ENCODE measurements at regions not wholly inside any gene's neighbourhood (a gene's known extent, or its start where the extent isn't known, plus 50 kb on each side); places are given as distances from the start of the nearest gene placed in this dataset.

DNA sequence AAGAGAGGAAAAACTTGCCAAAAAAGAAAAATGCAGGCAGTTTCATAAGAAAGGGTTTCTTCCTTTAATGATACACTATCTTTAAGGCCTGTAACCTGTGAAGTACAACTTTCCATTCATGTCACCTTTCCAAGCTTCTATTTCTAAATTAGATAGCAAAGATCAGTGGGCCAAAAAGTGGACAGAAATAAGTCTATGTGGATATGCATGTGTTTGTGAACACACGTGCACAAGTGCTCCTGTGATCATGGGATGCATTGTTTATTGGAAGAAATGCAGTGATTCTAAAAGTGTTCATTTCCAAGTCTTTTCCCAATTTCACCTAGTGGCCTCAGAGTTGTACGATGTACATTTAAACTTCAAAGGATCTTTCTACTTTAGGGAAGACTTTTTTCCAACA, 230.0 kb upstream of the BLID start:
- FAIRE-seq, result no peak
- no peak for DNase-seq (ENCODE audit: insufficient read length, low spot score)
- TF ChIP-seq POLR2A (IDR thresholded peaks at IDR 0.05; ENCODE audit: low read depth, low read length), result no peak

DNA sequence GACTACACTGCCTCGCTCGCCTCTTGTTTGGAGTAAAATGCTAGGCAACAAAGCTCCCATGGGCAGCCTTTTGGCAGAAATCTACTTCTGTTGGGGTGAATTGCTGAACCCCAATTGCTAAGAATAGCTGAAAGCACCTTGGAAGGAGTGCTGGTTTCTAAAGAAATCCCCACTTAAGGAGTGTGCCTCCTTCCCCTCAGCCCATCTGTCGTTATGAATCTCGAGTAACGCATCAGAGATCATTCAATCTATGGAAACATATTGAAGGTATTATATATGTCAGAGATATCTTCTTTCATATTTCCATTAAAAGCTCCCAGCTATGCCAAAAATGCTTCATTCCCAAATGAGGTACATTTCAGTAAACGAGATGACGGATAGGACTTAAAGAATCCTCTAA, 229.6 kb upstream of the BLID start:
- no peak for DNase-seq (ENCODE audit: insufficient read length, low spot score)
- TF ChIP-seq POLR2A (IDR thresholded peaks at IDR 0.05; ENCODE audit: low read depth, low read length), result no peak
- FAIRE-seq, result no peak

DNA sequence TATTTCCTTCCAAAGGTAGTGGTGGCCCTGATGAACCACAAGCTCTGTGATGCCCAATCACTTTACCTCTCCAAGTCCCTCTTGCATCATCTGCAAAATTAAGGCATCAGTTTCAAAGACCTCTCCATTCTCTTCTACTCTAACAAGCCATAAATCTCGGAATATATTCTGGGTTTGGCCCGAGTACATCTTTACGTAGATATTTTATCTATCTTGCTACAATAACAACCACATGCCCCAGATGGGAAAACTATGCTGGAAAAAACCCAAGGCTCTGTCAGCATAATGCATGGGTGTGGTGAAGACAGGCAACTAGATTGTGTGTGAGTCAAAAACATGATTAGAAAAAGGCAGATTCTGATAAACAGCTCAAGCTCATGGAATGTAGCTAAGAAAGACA, 228.2 kb upstream of the BLID start:
- DNase-seq (ENCODE audit: insufficient read length, low spot score) (no peak), FAIRE-seq (no peak)
- TF ChIP-seq POLR2A (IDR thresholded peaks at IDR 0.05; ENCODE audit: low read depth, low read length), result no peak

DNA sequence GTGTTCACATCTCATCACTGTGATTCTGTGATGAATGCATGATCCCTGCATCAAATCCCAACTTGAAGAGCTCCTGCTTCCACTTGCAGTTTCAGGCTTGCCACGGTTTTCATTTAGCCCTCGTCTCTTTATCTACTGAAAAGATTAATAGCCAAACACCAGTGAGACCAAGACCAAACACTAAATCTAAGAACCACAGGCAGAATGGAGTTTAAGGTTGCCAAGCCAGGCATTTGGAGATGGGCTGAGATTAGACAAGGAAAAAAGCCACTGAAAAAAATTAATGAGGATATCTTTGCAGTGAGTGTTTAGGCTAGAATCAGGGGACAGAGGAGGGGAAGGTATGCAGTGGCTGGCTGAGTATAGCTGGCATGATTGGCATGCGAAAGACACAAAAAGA, 227.2 kb upstream of the BLID start:
- DNase-seq (ENCODE audit: insufficient read length, low spot score), result no peak
- TF ChIP-seq POLR2A (IDR thresholded peaks at IDR 0.05; ENCODE audit: low read depth, low read length), result no peak
- FAIRE-seq, result no peak

DNA sequence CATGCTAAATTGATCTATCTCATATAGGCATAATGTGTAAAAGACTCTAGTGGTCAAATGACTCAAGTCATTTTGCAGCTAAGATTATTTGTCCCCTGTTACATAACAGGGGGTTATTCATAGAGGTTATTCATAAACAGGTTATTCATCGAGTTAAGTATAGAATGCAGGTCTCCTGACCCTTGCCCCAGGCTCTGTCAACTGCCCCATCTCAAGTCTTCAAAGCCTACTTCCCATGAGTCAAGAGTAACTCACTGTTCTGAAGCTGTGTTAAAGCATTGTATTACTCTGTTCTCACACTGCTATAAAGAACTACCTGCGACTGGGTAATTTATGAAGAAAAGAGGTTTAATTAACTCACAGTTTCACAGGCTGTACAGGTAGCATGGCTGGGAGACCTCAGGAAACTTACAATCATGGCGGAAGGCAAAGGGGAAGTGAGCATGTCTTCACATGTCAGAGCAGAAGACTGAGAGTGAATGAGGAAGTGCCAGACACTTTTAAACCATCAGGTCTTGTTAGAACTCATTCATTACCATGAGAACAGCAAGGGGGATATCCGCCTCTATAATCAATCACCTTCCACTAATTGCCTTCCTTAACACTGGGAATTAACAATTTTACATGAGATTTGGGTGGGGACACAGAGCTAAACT, 226.2 kb upstream of the BLID start:
- DNase-seq (ENCODE audit: insufficient read length, low spot score) (no peak), FAIRE-seq (no peak)
- TF ChIP-seq POLR2A (IDR thresholded peaks at IDR 0.05; ENCODE audit: low read depth, low read length), result no peak

DNA sequence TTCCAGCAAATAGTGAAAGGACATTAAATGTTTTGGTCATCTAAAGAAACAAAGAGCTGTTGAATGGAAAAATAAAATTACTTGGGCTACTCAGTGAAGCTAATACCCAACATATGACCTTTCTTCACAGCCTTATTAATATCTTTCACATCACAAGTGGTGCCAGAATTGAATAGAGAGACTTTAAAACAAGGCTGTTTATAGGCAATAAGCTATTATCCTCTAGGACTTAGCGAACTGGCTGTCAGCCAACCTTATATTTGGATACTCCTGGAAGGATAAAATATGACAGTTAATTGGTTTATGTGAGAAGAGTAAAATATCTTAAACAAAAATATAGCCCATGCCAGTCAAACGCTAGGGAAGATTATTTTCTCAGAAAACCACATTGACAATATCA, 225.5 kb upstream of the BLID start:
- DNase-seq (ENCODE audit: insufficient read length, low spot score) (no peak), FAIRE-seq (no peak)
- no peak for TF ChIP-seq POLR2A (IDR thresholded peaks at IDR 0.05; ENCODE audit: low read depth, low read length)

DNA sequence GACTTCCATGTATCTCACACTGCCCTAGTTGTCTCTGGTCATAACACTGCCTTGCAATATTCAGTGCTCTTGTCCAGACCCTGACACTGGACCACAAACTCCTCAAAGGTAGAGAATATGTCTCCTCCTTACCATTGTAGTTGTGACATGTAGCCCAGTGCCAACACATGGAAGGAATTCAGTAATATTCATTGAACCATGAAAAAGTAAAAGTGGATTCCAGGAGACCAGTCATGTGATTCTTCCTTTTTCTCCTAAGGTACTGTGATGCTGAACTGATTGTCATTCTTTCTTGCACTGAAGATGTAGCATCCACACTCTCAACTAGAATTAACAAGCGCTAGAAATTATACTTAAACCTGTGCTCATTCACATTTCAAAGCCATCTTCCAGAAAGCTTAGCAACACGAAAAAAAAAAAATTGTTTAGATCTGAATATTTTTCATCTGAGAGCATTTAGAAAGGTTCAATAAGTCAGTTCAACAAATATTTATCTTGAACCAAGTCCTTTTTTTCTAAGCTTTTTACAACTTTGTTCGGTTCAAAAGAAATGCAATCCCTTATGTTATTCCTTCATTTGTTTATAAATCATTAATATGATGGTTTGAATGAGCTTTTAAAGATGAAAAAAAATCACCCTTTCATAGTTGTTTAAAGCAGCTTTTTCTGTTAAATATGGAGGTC, 224.7 kb upstream of the BLID start:
- no peak for DNase-seq (ENCODE audit: insufficient read length, low spot score)
- no peak for TF ChIP-seq POLR2A (IDR thresholded peaks at IDR 0.05; ENCODE audit: low read depth, low read length)
- no peak for FAIRE-seq

DNA sequence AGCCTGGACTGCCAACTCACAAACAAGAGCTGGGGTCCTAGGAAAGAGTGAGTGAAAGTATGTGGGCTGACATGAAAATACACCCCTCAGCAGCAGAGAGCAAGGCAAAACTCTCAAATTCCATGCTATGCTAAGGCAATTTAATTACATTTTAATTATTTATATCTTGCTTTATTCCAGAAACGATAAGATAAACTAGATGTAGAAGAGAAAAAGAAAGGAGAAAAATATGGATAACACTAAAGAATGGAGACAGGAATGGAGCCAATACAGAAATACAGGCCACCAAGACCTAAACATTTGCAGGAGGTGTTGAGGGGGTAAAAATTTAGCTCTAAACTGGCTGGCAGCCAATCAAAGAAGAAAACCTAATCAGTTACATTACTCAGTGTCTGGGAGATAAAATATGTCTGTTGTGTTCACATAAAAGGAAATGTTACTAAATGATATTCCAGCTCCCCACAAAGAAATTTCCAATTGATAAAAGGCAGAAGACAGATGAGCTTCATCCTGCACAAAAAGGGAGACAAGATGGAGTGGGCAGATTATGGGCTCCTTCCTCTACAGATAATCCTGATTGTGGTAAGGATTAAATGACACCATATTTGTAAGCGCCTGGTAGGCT, 223.5 kb upstream of the BLID start:
- FAIRE-seq (no peak), DNase-seq (ENCODE audit: insufficient read length, low spot score) (no peak)
- TF ChIP-seq POLR2A (IDR thresholded peaks at IDR 0.05; ENCODE audit: low read depth, low read length), result no peak

DNA sequence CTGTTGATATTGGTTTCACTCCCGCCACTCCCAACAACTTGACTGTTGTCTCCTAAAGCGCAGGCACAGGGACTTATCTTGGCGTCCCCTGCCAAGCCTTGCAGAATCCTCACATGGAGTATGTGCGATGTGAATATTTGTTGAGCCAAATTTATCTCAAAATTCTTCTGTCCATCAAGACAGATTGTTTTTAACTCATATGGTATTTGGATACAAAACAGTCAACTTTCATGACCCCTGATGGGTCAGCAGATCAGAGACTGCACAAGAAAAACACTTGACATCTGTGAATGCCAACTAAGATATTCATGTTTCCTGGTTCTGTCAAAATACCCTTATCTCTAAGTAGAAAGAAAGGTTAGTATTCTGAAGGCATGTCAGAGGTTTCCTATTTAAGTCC, 221.7 kb upstream of the BLID start:
- FAIRE-seq, result no peak
- no peak for DNase-seq (ENCODE audit: insufficient read length, low spot score)
- TF ChIP-seq POLR2A (IDR thresholded peaks at IDR 0.05; ENCODE audit: low read depth, low read length), result no peak

DNA sequence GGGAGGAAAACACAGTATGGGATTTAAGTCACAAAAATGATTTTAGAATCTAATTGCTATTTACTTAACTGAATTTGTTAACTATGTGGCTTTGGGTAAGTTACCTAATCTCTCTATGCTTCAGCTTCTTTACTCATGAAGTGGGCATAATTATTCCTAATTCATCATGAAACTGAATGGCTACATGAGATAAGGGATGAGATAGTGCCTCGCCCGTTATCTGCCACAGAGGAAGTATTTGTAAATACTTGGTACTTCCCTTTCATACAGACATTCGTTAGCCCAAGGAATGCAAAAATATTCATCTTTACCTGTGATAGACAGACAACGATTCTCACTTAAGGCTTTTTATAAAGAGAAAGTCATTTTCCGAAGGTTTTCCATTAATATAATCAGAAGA, 221.2 kb upstream of the BLID start:
- TF ChIP-seq POLR2A (IDR thresholded peaks at IDR 0.05; ENCODE audit: low read depth, low read length), result no peak
- no peak for DNase-seq (ENCODE audit: insufficient read length, low spot score)
- FAIRE-seq, result no peak

DNA sequence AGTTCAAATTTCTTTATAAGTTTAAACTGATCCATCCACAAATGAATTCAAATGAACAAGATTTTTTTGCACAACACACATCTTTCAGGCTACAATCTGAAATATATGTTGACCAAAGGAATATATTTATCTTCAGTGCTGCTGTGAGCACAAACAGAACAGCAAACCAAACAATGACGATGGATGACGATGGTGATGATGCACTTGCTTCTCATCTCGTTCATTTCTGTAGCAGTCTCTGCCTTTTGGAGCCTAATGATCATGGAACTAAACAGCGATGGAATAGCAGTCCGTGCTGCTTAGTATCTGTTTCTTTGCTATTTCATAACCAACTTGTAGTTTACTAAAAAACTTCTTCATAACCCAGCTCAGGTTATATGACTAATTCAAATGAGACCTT, 220.7 kb upstream of the BLID start:
- no peak for TF ChIP-seq POLR2A (IDR thresholded peaks at IDR 0.05; ENCODE audit: low read depth, low read length)
- FAIRE-seq (no peak), DNase-seq (ENCODE audit: insufficient read length, low spot score) (no peak)

DNA sequence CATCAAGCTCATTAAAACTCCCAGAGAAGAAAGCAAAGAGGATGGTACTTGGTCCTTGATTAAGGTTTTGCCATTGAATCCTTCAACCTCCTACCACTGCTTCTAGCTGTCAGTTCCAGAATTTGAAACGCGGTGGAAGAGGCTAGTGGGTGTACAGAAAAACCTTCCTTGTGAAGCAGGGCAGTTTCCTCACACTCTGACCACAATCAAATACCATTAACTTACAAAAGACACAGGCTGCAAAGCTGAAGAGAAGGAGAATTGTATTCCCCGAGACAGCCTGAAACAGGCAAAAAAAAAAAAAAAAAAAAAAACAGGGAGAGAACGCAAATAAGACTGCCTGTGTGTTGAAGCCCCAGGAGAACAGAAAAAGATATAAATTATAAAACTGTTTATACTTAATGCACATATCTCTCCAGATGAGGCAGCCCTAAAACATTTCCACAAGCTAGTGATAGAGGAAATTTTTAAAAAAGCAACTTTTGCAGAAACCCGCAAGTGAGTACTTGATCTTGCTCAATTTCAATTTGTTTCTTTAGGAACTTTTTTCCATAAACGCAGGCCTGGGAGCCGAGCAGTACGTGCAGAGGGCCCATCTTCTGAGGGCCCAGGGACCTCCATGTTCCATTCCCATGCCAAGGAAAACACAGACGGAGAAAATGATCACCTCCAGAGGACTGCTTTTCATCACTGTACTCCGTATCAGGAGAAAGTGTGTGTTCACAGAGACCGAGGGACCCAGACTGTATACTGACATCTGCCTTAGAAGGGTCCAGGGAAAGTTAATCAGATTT, 218.7 kb upstream of the BLID start:
- DNase-seq (ENCODE audit: insufficient read length, low spot score) (no peak), FAIRE-seq (no peak)
- no peak for TF ChIP-seq POLR2A (IDR thresholded peaks at IDR 0.05; ENCODE audit: low read depth, low read length)

DNA sequence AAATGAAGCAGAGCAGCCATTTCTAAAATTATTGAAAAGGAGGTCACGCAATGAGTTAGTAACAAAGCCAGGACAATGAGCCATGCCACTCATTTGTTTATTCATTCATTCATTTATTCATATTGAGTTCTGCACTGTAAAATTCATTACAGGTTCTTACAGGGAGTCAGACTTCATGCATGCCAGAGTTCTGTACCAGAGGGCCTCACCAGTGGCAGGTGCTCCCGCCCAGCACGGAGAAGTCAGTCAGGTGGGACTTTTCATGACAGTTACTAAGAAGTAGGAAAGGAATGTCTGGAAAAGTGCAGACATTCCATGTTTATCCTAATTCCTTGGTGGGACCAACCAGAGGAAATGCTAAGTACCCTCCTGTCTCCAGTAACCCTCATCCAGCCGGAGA, 217.5 kb upstream of the BLID start:
- no peak for TF ChIP-seq POLR2A (IDR thresholded peaks at IDR 0.05; ENCODE audit: low read depth, low read length)
- DNase-seq (ENCODE audit: insufficient read length, low spot score) (no peak), FAIRE-seq (no peak)

DNA sequence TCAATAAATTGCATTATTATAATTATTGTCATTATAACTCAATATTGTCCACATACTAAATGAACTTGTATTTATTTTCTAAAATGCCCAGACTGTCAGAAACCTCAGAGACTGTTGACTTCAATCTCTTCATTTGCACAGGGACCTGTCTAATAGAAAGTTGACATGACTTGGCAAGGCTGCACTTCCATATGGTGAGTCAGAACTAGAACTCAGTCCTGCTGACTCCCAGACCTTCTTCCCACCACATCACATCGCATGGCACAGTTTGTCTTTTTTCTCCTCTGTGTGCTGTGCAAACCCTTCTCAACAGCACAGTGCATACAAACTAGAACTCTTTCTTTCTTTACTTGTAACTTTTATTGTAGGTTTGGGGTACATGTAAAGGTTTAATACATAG, 215.1 kb upstream of the BLID start:
- DNase-seq (ENCODE audit: insufficient read length, low spot score), result no peak
- TF ChIP-seq POLR2A (IDR thresholded peaks at IDR 0.05; ENCODE audit: low read depth, low read length), result no peak
- no peak for FAIRE-seq
